ENCODE measurements at regions not wholly inside any gene's neighbourhood (a gene's known extent, or its start where the extent isn't known, plus 50 kb on each side); places are given as distances from the start of the nearest gene placed in this dataset.
A peak's percentile ranks its signal among the peaks of the same experiment; 100 is the strongest.

DNA sequence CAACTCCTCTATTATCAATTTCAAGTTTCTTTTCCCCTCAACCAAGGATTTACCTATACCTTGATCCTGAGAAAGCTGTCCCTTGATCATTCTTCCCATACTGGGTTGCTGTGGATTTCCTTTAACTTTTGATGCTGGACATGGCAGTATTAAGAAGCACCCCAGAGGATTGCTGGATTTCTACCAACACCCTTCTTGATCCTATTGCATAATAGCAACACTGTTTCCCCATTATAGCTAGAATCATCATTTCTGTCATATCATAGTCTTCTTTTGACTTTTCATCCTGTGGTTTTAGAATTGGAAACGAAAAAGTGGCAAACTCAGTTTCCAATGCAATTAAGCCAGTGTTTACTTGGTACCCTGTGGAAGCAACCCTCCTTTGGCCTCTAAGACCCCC, 154.9 kb downstream of the ARRDC3 start:
- no peak overlapping the region for H3K4me3 ChIP-seq
- H3K9me3 ChIP-seq (ENCODE audit: control insufficient read depth in 4 of 4, insufficient read depth in 3 of 4, low read length in 3 of 4): peaks cover 0 to 2% (median under 1%) of the 10 kb centered on the region in 4 donors
- H3K4me1 ChIP-seq (ENCODE audit: control insufficient read depth in 5 of 5, insufficient read depth in 5 of 5, low read length in 5 of 5): no peaks in the 10 kb centered on the region
- no peak for ATAC-seq (ENCODE audit: insufficient read depth, low FRiP score)
- no peak overlapping the region for H3K27ac ChIP-seq (ENCODE audit: low read depth in 1 of 2, low read length in 1 of 2)
- H3K36me3 ChIP-seq (ENCODE audit: control insufficient read depth in 4 of 4, insufficient read depth in 4 of 4, low read length in 4 of 4): no peaks in the 10 kb centered on the region
- no peaks in the 10 kb centered on the region for H3K27me3 ChIP-seq (ENCODE audit: control insufficient read depth in 3 of 3, insufficient read depth in 3 of 3, low read length in 2 of 3)
- WGBS, 2 donors: 44 to 75% methylated on average over 1 of the region's 1 CpG
- no peak for DNase-seq
- TF ChIP-seq, protein P1, sequence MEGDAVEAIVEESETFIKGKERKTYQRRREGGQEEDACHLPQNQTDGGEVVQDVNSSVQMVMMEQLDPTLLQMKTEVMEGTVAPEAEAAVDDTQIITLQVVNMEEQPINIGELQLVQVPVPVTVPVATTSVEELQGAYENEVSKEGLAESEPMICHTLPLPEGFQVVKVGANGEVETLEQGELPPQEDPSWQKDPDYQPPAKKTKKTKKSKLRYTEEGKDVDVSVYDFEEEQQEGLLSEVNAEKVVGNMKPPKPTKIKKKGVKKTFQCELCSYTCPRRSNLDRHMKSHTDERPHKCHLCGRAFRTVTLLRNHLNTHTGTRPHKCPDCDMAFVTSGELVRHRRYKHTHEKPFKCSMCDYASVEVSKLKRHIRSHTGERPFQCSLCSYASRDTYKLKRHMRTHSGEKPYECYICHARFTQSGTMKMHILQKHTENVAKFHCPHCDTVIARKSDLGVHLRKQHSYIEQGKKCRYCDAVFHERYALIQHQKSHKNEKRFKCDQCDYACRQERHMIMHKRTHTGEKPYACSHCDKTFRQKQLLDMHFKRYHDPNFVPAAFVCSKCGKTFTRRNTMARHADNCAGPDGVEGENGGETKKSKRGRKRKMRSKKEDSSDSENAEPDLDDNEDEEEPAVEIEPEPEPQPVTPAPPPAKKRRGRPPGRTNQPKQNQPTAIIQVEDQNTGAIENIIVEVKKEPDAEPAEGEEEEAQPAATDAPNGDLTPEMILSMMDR (IDR thresholded peaks at IDR 0.05; ENCODE audit: control extremely low read depth, extremely low read depth): no peak
- H3K9ac ChIP-seq (ENCODE audit: insufficient read depth in 1 of 2, low read length in 2 of 2): no peak overlapping the region

- Histone ChIP-seq H3K36me3 (ENCODE audit: control insufficient read depth in 4 of 4, insufficient read depth in 4 of 4, low read length in 4 of 4) (no peaks in the 10 kb centered on the region), H3K9me3 (ENCODE audit: control insufficient read depth in 4 of 4, insufficient read depth in 3 of 4, low read length in 3 of 4) (peaks cover 0 to 2% (median under 1%) of the 10 kb centered on the region in 4 donors), H3K27me3 (ENCODE audit: control insufficient read depth in 3 of 3, insufficient read depth in 3 of 3, low read length in 2 of 3) (no peaks in the 10 kb centered on the region), H3K9ac (ENCODE audit: insufficient read depth in 1 of 2, low read length in 2 of 2) (no peak overlapping the region), H3K27ac (ENCODE audit: low read depth in 1 of 2, low read length in 1 of 2) (no peak overlapping the region), H3K4me1 (ENCODE audit: control insufficient read depth in 5 of 5, insufficient read depth in 5 of 5, low read length in 5 of 5) (no peaks in the 10 kb centered on the region), H3K4me3 (no peak overlapping the region)
- DNase-seq: peak in 1 of 3 donors; percentile 36
- WGBS, 2 donors: 79 to 85% methylated on average over 10 of the region's 10 CpGs
- ATAC-seq (ENCODE audit: insufficient read depth, low FRiP score): peak; percentile 47
- TF ChIP-seq, protein P1 (IDR thresholded peaks at IDR 0.05; ENCODE audit: control extremely low read depth, extremely low read depth): peak; percentile 11
Measured at GRCh38 chr5:91225848-91226686, 157.1 kb downstream of the ARRDC3 start.

DNA sequence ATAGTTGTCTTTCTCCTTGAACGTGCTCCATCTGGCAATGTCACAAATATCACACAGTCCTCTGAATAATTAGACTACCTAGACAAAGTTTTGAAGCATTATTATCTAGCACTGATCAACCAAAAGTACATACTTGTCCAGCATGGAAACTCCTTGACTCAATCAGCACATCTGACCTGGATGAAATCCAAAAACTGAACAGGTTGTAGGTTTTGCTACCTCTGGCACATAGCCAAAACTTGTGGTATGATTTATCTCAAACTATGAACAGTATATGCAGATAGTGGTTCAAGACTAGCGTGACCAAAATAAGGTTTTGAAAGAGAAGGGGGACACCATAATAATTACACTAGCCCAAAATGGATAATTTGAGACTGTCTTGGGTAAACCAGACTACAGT, 158.1 kb downstream of the ARRDC3 start:
- TF ChIP-seq, protein P1 (IDR thresholded peaks at IDR 0.05; ENCODE audit: control extremely low read depth, extremely low read depth): no peak
- no peak overlapping the region for H3K27ac ChIP-seq (ENCODE audit: low read depth in 1 of 2, low read length in 1 of 2)
- H3K27me3 ChIP-seq (ENCODE audit: control insufficient read depth in 3 of 3, insufficient read depth in 3 of 3, low read length in 2 of 3): no peaks in the 10 kb centered on the region
- no peak overlapping the region for H3K4me3 ChIP-seq
- WGBS, 2 donors: 79 to 87% methylated on average over 2 of the region's 2 CpGs
- H3K36me3 ChIP-seq (ENCODE audit: control insufficient read depth in 4 of 4, insufficient read depth in 4 of 4, low read length in 4 of 4): no peaks in the 10 kb centered on the region
- peaks cover 0 to 2% (median under 1%) of the 10 kb centered on the region in 4 donors for H3K9me3 ChIP-seq (ENCODE audit: control insufficient read depth in 4 of 4, insufficient read depth in 3 of 4, low read length in 3 of 4)
- ATAC-seq (ENCODE audit: insufficient read depth, low FRiP score) (no peak), DNase-seq (peak in 2 of 3 donors; percentile 16 to 40)
- H3K9ac ChIP-seq (ENCODE audit: insufficient read depth in 1 of 2, low read length in 2 of 2): no peak overlapping the region
- no peaks in the 10 kb centered on the region for H3K4me1 ChIP-seq (ENCODE audit: control insufficient read depth in 5 of 5, insufficient read depth in 5 of 5, low read length in 5 of 5)
